Loucy (cell line): ENCODE measurements at regions not wholly inside any gene's neighbourhood (a gene's known extent, or its start where the extent isn't known, plus 50 kb on each side); places are given as distances from the start of the nearest gene placed in this dataset.

Experiments
- H2AFZ ChIP-seq: fragments of 200-600 bp; sonication (generic); 2 replicates; pipeline ENCODE4 v1.6.0; 2016; ENCODE audit warnings: antibody characterized with exemption, mild to moderate bottlenecking, low read length, moderate library complexity
- H3F3A ChIP-seq: fragments of 200-600 bp; 2 replicates; pipeline ENCODE4 v1.6.0; 2016; ENCODE audit warnings: antibody characterized with exemption, low read depth, mild to moderate bottlenecking
- H3K27me3 ChIP-seq: fragments of 200-600 bp; sonication (generic); 2 replicates; pipeline ENCODE4 v1.6.1; 2014; ENCODE audit warnings: low read length, mild to moderate bottlenecking; ENCODE audit not compliant: insufficient read depth, poor library complexity, severe bottlenecking
- H3K36me3 ChIP-seq: fragments of 200-600 bp; sonication (generic); 2 replicates; pipeline ENCODE4 v1.6.1; 2016; ENCODE audit warnings: low read length; ENCODE audit not compliant: insufficient read depth
- H3K4me1 ChIP-seq: fragments of 200-600 bp; sonication (generic); 2 replicates; pipeline ENCODE4 v1.5.1; 2014; ENCODE audit warnings: low read length, mild to moderate bottlenecking; ENCODE audit not compliant: insufficient read depth, poor library complexity, severe bottlenecking
- H3K4me2 ChIP-seq: fragments of 200-600 bp; sonication (generic); 2 replicates; pipeline ENCODE4 v1.6.0; 2014; ENCODE audit warnings: antibody characterized with exemption, low read length, low read depth, mild to moderate bottlenecking; ENCODE audit not compliant: poor library complexity, severe bottlenecking
- H3K4me3 ChIP-seq: fragments of 200-600 bp; sonication (generic); 2 replicates; pipeline ENCODE4 v1.5.1; 2014; ENCODE audit warnings: low read length, mild to moderate bottlenecking, mixed read lengths; ENCODE audit not compliant: poor library complexity, severe bottlenecking
- H3K79me2 ChIP-seq: fragments of 200-600 bp; sonication (generic); 2 replicates; pipeline ENCODE4 v1.6.1; 2014; ENCODE audit warnings: low read length; ENCODE audit not compliant: insufficient read depth
- H3K9ac ChIP-seq: fragments of 200-600 bp; sonication (generic); 2 replicates; pipeline ENCODE4 v1.6.0; 2014; ENCODE audit warnings: mild to moderate bottlenecking, low read depth, low read length, moderate library complexity; ENCODE audit not compliant: poor library complexity, severe bottlenecking
- H3K9me2 ChIP-seq: fragments of 200-600 bp; sonication (generic); replicated peaks from 2 replicates; pipeline ENCODE4 v1.6.1; 2016; ENCODE audit warnings: low read depth, low read length, mixed read lengths
- H3K9me3 ChIP-seq: fragments of 200-600 bp; sonication (generic); 2 replicates; pipeline ENCODE4 v1.6.1; 2014; ENCODE audit warnings: mild to moderate bottlenecking, antibody characterized with exemption, low read length, low read depth; ENCODE audit not compliant: insufficient read depth
- H4K20me1 ChIP-seq: fragments of 200-600 bp; sonication (generic); 2 replicates; pipeline ENCODE4 v1.6.0; 2014; ENCODE audit warnings: antibody characterized with exemption, low read length, mild to moderate bottlenecking; ENCODE audit not compliant: insufficient read depth, poor library complexity, severe bottlenecking
- CTCF ChIP-seq: fragments of 200-600 bp; sonication (generic); conservative IDR thresholded peaks from 2 replicates; pipeline ENCODE4 v1.5.1; 2014; ENCODE audit warnings: mild to moderate bottlenecking, antibody characterized with exemption, low read length
- EZH2phosphoT487 ChIP-seq: fragments of 200-600 bp; IDR thresholded peaks from 2 replicates; pipeline ENCODE4 v1.6.1; 2018; ENCODE audit warnings: antibody characterized with exemption, mild to moderate bottlenecking, moderate library complexity, borderline replicate concordance

GRCh38 chr5:57383093-57383861, 99.3 kb downstream of the ACTBL2 start:
- Histone ChIP-seq H3K9me3 (no peaks in the 10 kb centered on the region), H3K4me1 (peaks cover 16% of the 10 kb centered on the region), H3K4me3 (peak overlapping the region; percentile 42), H3F3A (peaks cover 4% of the 10 kb centered on the region), H3K9ac (peak overlapping the region; percentile 54), H3K27me3 (no peaks in the 10 kb centered on the region), H3K36me3 (no peaks in the 10 kb centered on the region), H2AFZ (peak overlapping the region; percentile 51; the same call in 1 of the 2 replicates), H3K4me2 (peak overlapping the region; percentile 73), H4K20me1 (no peaks in the 10 kb centered on the region), H3K9me2 (no peaks in the 10 kb centered on the region), H3K79me2 (no peaks in the 10 kb centered on the region)
- TF ChIP-seq CTCF (peak; percentile 42), EZH2phosphoT487 (no peak)

- H3K4me3 ChIP-seq: peak overlapping the region; percentile 42
- H4K20me1 ChIP-seq: no peaks in the 10 kb centered on the region
- no peaks in the 10 kb centered on the region for H3K9me2 ChIP-seq
- H3K79me2 ChIP-seq: no peaks in the 10 kb centered on the region
- H3K9ac ChIP-seq: no peak overlapping the region
- no peak for TF ChIP-seq CTCF
- TF ChIP-seq EZH2phosphoT487: no peak
- H3K4me1 ChIP-seq: peaks cover 16% of the 10 kb centered on the region
- H3K9me3 ChIP-seq: no peaks in the 10 kb centered on the region
- H3F3A ChIP-seq: peaks cover 4% of the 10 kb centered on the region
- no peaks in the 10 kb centered on the region for H3K36me3 ChIP-seq
- no peak overlapping the region for H2AFZ ChIP-seq
- H3K4me2 ChIP-seq: peak overlapping the region; percentile 73
- H3K27me3 ChIP-seq: no peaks in the 10 kb centered on the region
Observed at GRCh38 chr5:57382655-57383054, 100.0 kb downstream of the ACTBL2 start.

- H3K4me3 ChIP-seq: no peak overlapping the region
- no peak overlapping the region for H2AFZ ChIP-seq
- H3K9me2 ChIP-seq: no peaks in the 10 kb centered on the region
- H3K79me2 ChIP-seq: no peaks in the 10 kb centered on the region
- no peaks in the 10 kb centered on the region for H3F3A ChIP-seq
- no peaks in the 10 kb centered on the region for H3K4me1 ChIP-seq
- H3K9me3 ChIP-seq: no peaks in the 10 kb centered on the region
- H4K20me1 ChIP-seq: no peaks in the 10 kb centered on the region
- TF ChIP-seq EZH2phosphoT487 (no peak), CTCF (no peak)
- H3K27me3 ChIP-seq: no peaks in the 10 kb centered on the region
- H3K36me3 ChIP-seq: no peaks in the 10 kb centered on the region
- H3K9ac ChIP-seq: no peak overlapping the region
- H3K4me2 ChIP-seq: no peak overlapping the region
Observed at GRCh38 chr5:57370376-57370775, 112.2 kb downstream of the ACTBL2 start.
